NCI-H1092 (cell line): ENCODE measurements at regions not wholly inside any gene's neighbourhood (a gene's known extent, or its start where the extent isn't known, plus 50 kb on each side); places are given as distances from the start of the nearest gene placed in this dataset.

Source experiments
- DNase-seq: peaks from one replicate; lab custom pipeline; 2025; lab: John Stamatoyannopoulos, UW

GRCh38 chr5:160956051-160956450 lies 104.0 kb upstream of the ATP10B start:
- DNase-seq = no peak

GRCh38 chr5:160950311-160950710 lies 98.3 kb upstream of the ATP10B start:
- DNase-seq = no peak

- no peak for DNase-seq
These were observed 88.7 kb upstream of the ATP10B start for GRCh38 chr5:160940725-160941124.

GRCh38 chr5:160938532-160938931 lies 86.5 kb upstream of the ATP10B start:
- DNase-seq = peak; percentile 1

GRCh38 chr5:160937570-160937969 lies 85.6 kb upstream of the ATP10B start:
- DNase-seq = no peak

GRCh38 chr5:160935776-160936175 lies 83.8 kb upstream of the ATP10B start:
- DNase-seq = no peak

- DNase-seq = no peak
These were observed 79.3 kb upstream of the ATP10B start for GRCh38 chr5:160931283-160931682.

GRCh38 chr5:160930406-160930805 lies 78.4 kb upstream of the ATP10B start:
- DNase-seq = no peak

- no peak for DNase-seq
These were observed 77.9 kb upstream of the ATP10B start for GRCh38 chr5:160929906-160930305.

- no peak for DNase-seq
These were observed 77.3 kb upstream of the ATP10B start for GRCh38 chr5:160929360-160929759.

- peak; percentile 90 for DNase-seq
These were observed 74.4 kb upstream of the ATP10B start for GRCh38 chr5:160926428-160926827.

- DNase-seq = no peak
These were observed 73.3 kb upstream of the ATP10B start for GRCh38 chr5:160925281-160925680.

- no peak for DNase-seq
These were observed 72.1 kb upstream of the ATP10B start for GRCh38 chr5:160923936-160924710.

- no peak for DNase-seq
These were observed 71.4 kb upstream of the ATP10B start for GRCh38 chr5:160923411-160923810.

GRCh38 chr5:160922311-160922710 lies 70.3 kb upstream of the ATP10B start:
- no peak for DNase-seq

- DNase-seq = no peak
These were observed 69.6 kb upstream of the ATP10B start for GRCh38 chr5:160921423-160922285.

GRCh38 chr5:160919626-160920025 lies 67.6 kb upstream of the ATP10B start:
- peak; percentile 5 for DNase-seq

GRCh38 chr5:160918386-160918785 lies 66.4 kb upstream of the ATP10B start:
- DNase-seq = no peak

- no peak for DNase-seq
These were observed 54.1 kb upstream of the ATP10B start for GRCh38 chr5:160906090-160906489.

GRCh38 chr5:160905285-160905684 lies 53.3 kb upstream of the ATP10B start:
- DNase-seq = no peak

- DNase-seq = no peak
These were observed 52.6 kb upstream of the ATP10B start for GRCh38 chr5:160904591-160904990.

GRCh38 chr5:160903551-160903950 lies 51.5 kb upstream of the ATP10B start:
- no peak for DNase-seq

- no peak for DNase-seq
These were observed 51.1 kb upstream of the ATP10B start for GRCh38 chr5:160903076-160903475.
